GM12873 (cell line): ENCODE measurements at regions not wholly inside any gene's neighbourhood (a gene's known extent, or its start where the extent isn't known, plus 50 kb on each side); places are given as distances from the start of the nearest gene placed in this dataset.

Source experiments
- TF ChIP-seq, protein P1 (sequence below): IDR thresholded peaks from 2 replicates; pipeline ENCODE4 v1.5.1; 2012; ENCODE audit warnings: low read depth, mild to moderate bottlenecking, moderate library complexity, low read length, control low read depth; ENCODE audit not compliant: insufficient read depth; ENCODE audit errors: missing control alignments

DNA sequence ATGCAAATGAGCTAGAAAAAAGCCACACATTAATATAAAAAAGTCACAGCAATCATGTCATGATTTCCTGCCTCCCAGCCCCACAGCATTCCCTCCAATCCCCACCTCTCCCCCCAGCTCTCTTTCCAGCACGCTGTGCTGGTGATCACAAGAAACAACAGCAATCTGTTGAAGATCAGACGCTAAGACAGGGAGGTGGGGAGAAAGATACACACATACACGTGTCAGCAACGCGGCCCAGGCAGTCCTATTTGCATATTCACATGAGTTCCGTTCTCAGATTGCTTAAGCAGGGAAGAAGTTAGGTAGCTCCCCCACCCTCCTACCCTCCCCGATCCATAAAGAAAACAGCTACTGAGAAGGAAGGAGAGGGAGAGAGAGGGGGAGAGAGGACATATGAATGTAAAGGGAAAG lies 405.5 kb upstream of the PSMD7 start:
- TF ChIP-seq, protein P1, sequence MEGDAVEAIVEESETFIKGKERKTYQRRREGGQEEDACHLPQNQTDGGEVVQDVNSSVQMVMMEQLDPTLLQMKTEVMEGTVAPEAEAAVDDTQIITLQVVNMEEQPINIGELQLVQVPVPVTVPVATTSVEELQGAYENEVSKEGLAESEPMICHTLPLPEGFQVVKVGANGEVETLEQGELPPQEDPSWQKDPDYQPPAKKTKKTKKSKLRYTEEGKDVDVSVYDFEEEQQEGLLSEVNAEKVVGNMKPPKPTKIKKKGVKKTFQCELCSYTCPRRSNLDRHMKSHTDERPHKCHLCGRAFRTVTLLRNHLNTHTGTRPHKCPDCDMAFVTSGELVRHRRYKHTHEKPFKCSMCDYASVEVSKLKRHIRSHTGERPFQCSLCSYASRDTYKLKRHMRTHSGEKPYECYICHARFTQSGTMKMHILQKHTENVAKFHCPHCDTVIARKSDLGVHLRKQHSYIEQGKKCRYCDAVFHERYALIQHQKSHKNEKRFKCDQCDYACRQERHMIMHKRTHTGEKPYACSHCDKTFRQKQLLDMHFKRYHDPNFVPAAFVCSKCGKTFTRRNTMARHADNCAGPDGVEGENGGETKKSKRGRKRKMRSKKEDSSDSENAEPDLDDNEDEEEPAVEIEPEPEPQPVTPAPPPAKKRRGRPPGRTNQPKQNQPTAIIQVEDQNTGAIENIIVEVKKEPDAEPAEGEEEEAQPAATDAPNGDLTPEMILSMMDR: no peak

DNA sequence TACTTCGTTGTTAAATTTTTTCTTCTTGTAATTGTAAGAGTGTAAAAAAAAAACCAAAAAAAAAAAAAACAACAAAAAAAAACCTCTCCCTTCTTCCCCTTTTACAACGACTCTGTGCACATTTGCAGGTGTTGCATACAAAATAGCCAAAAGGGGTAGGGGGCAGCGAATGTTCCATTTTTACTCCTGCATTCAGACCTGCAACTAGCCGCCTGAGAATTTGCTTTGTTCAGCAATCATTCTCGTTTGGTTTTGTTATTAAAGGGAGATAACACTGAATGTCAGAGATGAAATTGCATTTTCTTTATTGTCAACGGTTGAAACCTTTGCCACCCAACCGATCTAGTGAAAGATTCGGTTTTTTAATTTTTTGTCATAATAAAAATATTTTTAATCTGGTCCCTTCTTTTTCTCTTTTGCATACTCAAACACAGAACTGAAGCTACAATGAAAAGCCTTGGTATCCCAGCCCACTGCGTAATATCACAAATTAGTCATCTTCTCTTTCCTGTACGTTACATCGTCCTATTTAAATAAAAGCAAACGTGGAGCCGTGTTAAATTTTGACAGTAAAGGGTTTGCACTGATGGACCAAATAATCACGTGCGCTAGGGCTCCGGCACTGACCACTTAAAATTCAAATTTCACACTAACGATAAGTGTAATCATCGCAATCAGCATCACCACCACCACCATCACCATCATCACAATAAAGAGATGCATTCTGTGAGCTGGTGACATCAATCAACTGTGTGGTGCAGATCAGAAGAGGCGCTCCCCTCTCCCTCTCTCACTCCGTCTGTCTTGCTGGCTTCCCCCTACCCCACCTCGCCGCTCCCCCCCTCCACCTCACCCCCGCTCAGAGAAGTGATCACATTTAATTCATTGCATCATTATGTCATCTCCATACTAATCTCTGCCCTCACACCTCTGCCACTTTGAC lies 406.2 kb upstream of the PSMD7 start:
- TF ChIP-seq, protein P1: no peak

DNA sequence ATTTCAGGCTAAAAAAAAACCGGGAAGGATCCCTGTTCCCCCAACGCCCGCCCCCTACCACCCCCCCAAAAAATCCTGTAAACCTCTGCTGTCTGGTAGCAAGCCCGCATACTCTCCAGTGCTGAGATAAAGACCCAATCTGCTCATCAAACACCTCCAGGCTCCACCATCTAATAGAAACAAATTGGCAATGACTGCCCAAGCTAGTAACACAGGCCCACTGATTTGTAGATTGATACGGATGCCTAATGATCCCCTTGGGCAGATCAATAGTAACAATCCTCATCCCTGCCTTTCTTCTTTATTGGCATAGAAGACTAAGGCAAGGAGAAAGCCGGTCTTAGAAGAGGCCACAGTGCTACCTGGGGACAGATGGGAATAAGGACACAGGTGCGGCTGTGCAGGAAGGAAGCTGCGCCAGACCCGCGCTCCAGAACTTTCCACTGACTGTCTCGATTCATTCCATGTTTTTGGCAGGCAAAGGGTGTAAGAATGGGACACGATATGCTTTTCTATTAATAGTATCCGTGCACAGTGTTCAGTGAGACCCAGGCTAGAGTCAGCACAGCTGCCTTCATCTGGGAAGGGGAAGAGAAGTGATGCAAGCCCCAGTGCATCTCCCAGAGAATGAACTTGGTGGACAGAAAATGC lies 407.6 kb upstream of the PSMD7 start:
- TF ChIP-seq, protein P1: no peak

DNA sequence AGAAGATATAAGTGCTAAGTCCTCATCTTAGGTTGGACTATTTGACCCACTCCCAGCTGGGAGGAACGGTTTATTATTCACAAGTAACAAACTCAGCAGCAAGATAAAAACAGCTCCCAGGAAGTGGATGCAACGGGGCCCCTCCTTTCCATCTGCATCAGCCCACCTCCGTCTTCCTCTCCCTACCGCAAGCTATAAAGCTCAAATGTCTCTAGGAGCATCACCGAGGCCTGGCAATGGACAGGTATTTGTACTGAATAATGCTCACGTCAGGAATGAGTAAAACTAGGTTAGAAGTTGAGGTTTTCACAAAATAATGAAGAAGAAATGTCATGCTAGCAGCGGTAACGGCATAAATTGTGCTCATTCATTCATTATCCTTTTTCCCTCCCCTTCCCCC lies 408.7 kb upstream of the PSMD7 start:
- TF ChIP-seq, protein P1: no peak

DNA sequence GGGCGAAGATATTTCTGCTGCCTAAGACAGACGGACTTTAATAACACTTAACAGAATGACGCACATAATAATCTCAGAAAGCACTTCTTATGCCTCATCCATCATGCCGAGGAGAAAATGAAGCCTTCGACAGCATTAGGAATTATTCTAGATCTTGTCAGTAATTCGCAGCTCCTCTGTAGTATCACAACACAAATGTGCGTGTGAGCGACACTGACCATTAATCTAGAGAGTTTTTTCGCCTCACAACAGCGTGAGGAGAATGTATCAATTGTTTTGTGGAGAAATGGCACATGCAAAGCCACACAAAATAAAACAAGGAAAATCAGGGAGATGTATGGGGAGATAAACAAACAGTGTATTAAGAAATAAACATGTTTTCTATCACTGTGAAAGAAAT lies 410.2 kb upstream of the PSMD7 start:
- TF ChIP-seq, protein P1: no peak

DNA sequence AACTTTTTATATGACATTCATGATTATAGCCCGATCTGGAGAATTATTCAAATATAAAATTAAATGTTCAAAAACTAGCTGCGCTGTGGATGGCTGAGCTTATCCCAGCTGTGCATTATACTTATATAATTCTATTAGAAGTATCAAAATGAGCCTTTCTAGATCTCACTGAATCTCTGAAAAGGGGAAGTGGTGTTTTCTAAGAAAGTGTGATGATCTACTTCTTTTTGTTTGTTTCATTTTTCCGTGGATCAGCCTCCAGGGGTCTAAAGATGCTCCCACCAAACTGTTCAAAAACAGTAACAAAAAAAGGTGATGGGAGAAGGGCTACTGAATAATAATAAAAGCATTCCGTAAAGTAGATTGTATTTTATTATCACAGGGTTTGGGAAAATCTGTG lies 411.3 kb upstream of the PSMD7 start:
- TF ChIP-seq, protein P1: no peak

DNA sequence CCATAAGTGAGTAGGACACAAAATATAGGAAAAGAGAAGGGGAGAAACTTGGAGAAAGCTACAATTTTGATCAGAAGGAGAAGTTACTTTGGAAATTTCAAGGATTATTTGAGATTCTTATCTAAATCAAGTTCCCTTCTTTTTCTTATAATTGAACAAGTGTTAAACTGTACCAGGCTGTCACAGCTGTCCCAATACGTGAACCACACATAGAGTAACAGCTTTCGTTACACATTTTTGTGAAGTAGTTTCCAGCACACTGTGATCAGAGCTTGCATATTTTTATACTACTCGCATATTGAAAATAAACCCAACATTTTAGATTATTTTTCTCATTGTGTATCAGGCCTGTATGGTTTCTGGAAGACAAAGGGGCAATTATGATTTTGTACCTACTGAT lies 412.8 kb upstream of the PSMD7 start:
- TF ChIP-seq, protein P1: no peak
